Activated CD8-positive, alpha-beta T cell treated with anti-CD3 and anti-CD28 coated beads, Interleukin-2, amount 10 ng/mL, durations not matched to agents 7 days and 5 days (primary cell): ENCODE measurements at regions not wholly inside any gene's neighbourhood (a gene's known extent, or its start where the extent isn't known, plus 50 kb on each side); places are given as distances from the start of the nearest gene placed in this dataset.

Experiments used
- ATAC-seq: fragments of 150-1000 bp; cut with Tn5 transposase; one replicate; pipeline ENCODE4 v1.10.0; 2021; ENCODE audit warnings: moderate library complexity
- CTCF ChIA-PET: fragments of 350-600 bp; sonication (Branson Sonifier 250); formaldehyde crosslinking; loops from one replicate; lab custom pipeline; 2021; ENCODE audit warnings: antibody characterized with exemption; lab: Charles Lee
- POLR2A ChIA-PET: fragments of 350-600 bp; sonication (Branson Sonifier 250); formaldehyde crosslinking; loops from one replicate; lab custom pipeline; 2021; ENCODE audit warnings: antibody characterized with exemption; lab: Charles Lee
- DNase-seq: peaks from one replicate; pipeline ENCODE4 v3.0.0-alpha.2; 2020
- H3K27ac Mint-ChIP-seq: one replicate; pipeline ENCODE4 v1.8.0; 2021; ENCODE audit warnings: mild to moderate bottlenecking, mixed read lengths
- H3K27me3 Mint-ChIP-seq: one replicate; pipeline ENCODE4 v1.8.0; 2021; ENCODE audit warnings: low read depth, mixed read lengths
- H3K36me3 Mint-ChIP-seq: one replicate; pipeline ENCODE4 v1.8.0; 2021; ENCODE audit warnings: low read depth, mixed read lengths
- H3K4me1 Mint-ChIP-seq: one replicate; pipeline ENCODE4 v1.8.0; 2021; ENCODE audit warnings: low read depth, mixed read lengths
- H3K4me3 Mint-ChIP-seq: one replicate; pipeline ENCODE4 v1.8.0; 2021; ENCODE audit warnings: mild to moderate bottlenecking, mixed read lengths
- H3K9me3 Mint-ChIP-seq: one replicate; pipeline ENCODE4 v1.8.0; 2022; ENCODE audit warnings: mixed read lengths; ENCODE audit not compliant: insufficient read depth

DNA sequence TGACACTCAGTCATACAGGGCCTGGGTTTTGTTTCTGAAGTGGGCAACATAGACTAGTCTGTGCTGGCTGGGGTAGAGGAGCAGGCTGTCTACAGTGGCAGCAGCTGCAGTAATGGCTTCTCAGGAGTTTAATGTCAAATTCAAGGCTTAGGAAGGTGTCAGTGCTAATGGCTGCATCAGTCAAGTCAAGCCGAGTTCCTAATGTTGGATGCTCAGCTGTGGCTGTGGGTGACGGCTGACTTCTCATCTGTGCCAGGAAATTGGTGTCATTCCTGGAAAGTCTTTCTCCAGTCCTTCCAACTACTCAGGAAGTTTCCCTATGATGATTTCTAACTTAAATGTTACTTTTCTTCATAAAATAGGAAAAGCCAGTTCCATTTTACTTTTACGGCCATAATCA lies 468.1 kb upstream of the IGFBP3 start:
- Mint-ChIP-seq H3K27ac (no peak overlapping the region), H3K36me3 (no peaks in the 10 kb centered on the region), H3K4me1 (no peaks in the 10 kb centered on the region), H3K27me3 (no peaks in the 10 kb centered on the region), H3K4me3 (no peak overlapping the region), H3K9me3 (no peaks in the 10 kb centered on the region)
- CTCF ChIA-PET, result no interaction called here
- no peak for DNase-seq
- ATAC-seq, result no peak
- POLR2A ChIA-PET, result no interaction called here

DNA sequence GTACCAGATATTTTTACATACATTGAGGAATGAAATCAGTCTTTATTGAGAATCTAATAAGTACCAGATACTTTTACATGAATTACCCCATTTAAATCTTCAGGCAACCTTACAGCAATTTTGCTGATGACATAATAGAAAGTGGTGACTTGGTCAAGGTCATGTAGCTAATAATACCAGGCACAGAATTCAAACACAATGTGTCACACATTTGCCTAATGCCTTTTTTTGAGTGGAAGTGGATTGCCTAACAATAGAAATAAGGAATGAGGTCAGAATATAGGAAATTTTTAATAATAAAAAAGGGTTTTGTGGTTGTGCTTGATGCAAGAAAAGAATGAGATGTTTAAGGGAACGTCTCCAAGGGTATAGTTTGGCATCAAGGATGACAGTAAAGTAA lies 466.6 kb upstream of the IGFBP3 start:
- Mint-ChIP-seq H3K4me3 (no peak overlapping the region), H3K4me1 (no peaks in the 10 kb centered on the region), H3K27ac (no peak overlapping the region), H3K9me3 (no peaks in the 10 kb centered on the region), H3K27me3 (no peaks in the 10 kb centered on the region), H3K36me3 (no peaks in the 10 kb centered on the region)
- DNase-seq (no peak), ATAC-seq (no peak)
- POLR2A ChIA-PET, result no interaction called here
- CTCF ChIA-PET, result no interaction called here

DNA sequence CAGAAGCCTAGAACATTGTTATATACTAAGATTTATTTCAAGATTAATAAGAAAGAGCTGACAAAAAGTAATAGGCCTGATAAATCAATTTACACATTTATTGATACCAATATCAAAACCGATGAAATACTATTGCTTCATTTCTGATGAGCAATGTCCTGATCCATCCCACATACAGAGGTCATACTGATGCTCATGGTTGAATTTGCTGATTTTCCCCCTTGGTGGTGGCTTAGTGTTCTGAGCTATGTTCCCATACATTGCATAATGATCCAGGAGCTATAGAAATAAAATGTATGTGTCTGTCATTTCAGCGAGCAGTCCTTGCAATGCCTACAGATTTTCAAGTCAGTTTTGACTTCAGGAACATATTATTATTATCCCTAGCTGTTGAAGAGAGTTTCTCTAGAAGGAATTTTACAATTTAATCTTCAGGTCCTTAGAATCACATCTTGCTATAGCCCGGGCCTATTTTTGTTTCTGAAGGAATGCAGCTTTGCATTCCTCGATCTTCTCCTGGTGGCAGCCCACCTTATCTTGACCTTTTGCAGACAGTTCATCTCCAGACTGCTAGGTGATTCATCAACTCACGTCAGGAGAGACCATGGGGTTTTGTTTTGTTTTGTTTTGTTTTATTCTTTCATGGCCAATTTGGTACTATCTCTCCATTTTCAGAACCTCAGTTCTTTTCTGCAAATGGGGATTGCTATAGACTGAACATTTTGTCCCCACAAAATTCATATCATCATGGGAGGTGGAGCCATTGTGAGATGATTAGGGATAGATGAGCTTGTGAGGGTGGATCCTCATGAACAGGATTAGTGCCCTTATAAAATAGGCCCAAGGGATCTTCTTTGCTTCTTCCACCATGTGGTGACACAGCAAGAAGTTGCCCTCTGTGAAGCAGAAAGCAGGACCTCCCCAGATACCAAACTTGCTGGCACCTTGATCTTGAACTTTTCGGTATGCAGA lies 465.6 kb upstream of the IGFBP3 start:
- no peak for DNase-seq
- Mint-ChIP-seq H3K4me3 (no peak overlapping the region), H3K9me3 (no peaks in the 10 kb centered on the region), H3K4me1 (no peaks in the 10 kb centered on the region), H3K36me3 (no peaks in the 10 kb centered on the region), H3K27me3 (no peaks in the 10 kb centered on the region), H3K27ac (no peak overlapping the region)
- ChIA-PET POLR2A (no interaction called here), CTCF (no interaction called here)
- ATAC-seq, result no peak

DNA sequence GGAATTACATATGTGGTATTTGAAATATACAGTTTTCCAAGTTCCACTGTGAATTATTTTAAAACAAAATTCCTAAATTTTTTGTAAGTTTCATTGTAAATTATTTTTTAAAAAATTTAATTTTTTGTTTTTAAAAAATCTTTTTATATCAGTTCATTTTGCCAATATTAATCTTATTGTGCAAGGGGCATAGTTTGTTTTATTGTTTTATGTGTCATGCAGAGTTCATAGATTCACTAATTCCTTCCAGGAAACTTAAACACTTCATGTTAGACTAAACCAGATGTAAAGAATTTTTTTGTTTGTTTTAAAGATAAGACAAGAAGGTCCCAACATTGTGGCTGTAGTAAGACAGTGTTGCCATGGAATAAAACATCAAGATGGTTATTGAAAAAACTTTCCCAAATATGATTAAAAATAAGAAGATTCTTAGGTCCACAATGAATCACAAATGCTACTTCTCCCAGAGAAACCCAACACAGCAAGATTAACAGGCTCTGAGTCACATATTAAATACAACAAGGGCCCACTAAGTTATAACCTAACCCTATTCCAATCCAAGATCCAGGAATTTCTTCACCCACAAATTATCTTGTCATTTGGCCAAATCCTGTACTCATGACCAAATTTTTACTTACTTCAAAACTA lies 464.7 kb upstream of the IGFBP3 start:
- DNase-seq, result no peak
- CTCF ChIA-PET, result no interaction called here
- H3K4me1 Mint-ChIP-seq, result no peaks in the 10 kb centered on the region
- H3K36me3 Mint-ChIP-seq, result no peaks in the 10 kb centered on the region
- H3K27ac Mint-ChIP-seq, result no peak overlapping the region
- H3K9me3 Mint-ChIP-seq, result no peaks in the 10 kb centered on the region
- POLR2A ChIA-PET, result no interaction called here
- no peak for ATAC-seq
- H3K27me3 Mint-ChIP-seq, result no peaks in the 10 kb centered on the region
- H3K4me3 Mint-ChIP-seq, result no peak overlapping the region

GRCh38 chr7:46383605-46384004 lies 462.5 kb upstream of the IGFBP3 start:
- DNase-seq, result no peak

GRCh38 chr7:46369933-46370654 lies 449.0 kb upstream of the IGFBP3 start:
- Mint-ChIP-seq H3K36me3 (no peaks in the 10 kb centered on the region), H3K4me3 (no peak overlapping the region), H3K9me3 (no peaks in the 10 kb centered on the region), H3K27me3 (no peaks in the 10 kb centered on the region), H3K4me1 (no peaks in the 10 kb centered on the region), H3K27ac (no peak overlapping the region)
- no peak for DNase-seq
- ATAC-seq, result no peak
- ChIA-PET CTCF (no interaction called here), POLR2A (no interaction called here)

More at GRCh38 chr7:46383605-46384004, 462.5 kb upstream of the IGFBP3 start:
- ATAC-seq, result no peak
- no peaks in the 10 kb centered on the region for H3K4me1 Mint-ChIP-seq
- POLR2A ChIA-PET, result no interaction called here
- no peak overlapping the region for H3K27ac Mint-ChIP-seq
- H3K27me3 Mint-ChIP-seq, result no peaks in the 10 kb centered on the region
- CTCF ChIA-PET, result no interaction called here
- H3K36me3 Mint-ChIP-seq, result no peaks in the 10 kb centered on the region
- no peak overlapping the region for H3K4me3 Mint-ChIP-seq
- H3K9me3 Mint-ChIP-seq, result no peaks in the 10 kb centered on the region

DNA sequence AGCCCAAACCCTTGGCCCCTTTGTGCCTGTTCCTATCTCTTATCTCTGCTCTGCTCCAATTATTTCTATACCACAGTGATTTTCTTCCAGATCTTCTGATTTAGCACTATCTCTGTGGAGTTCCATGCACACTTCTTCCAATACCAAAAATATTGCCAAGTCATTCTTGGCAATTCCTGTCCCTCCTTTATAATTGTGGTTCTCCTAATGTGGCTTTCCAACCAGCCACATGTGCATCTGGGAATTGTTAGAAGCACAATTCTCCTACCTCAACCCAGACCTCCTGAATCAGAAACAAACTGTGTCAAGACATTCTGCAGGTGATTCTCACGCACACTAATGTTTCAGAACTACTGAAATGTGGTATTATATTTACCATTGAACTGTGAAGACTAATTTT lies 447.8 kb upstream of the IGFBP3 start:
- ATAC-seq (no peak), DNase-seq (no peak)
- Mint-ChIP-seq H3K9me3 (no peaks in the 10 kb centered on the region), H3K27me3 (no peaks in the 10 kb centered on the region), H3K4me1 (no peaks in the 10 kb centered on the region), H3K27ac (no peak overlapping the region), H3K36me3 (no peaks in the 10 kb centered on the region), H3K4me3 (no peak overlapping the region)
- CTCF ChIA-PET, result no interaction called here
- POLR2A ChIA-PET, result no interaction called here

- Mint-ChIP-seq H3K27me3 (no peaks in the 10 kb centered on the region), H3K27ac (no peak overlapping the region)
Observed at GRCh38 chr7:46366526-46366925, 445.5 kb upstream of the IGFBP3 start.

DNA sequence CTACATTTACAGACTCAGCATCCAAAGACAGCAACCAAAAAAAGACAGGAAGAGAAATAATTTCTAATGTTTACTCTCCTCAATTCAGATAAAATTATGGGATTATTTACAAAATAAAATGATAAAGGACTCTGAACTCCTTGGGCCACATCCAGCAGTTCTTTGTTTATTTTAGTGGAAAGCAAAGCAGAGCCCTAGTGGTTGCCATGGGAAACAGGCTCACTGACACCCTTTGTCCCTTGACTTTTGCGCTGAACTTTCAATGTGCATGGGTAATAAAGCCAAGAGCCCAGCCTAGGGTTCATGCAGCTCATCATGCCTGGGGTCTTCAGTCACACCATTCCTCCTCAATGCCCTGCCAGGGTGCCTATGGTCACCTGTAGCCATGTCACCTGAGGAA lies 442.6 kb upstream of the IGFBP3 start:
- H3K9me3 Mint-ChIP-seq, result no peaks in the 10 kb centered on the region
- no peak overlapping the region for H3K27ac Mint-ChIP-seq
- no peaks in the 10 kb centered on the region for H3K27me3 Mint-ChIP-seq
- no peaks in the 10 kb centered on the region for H3K36me3 Mint-ChIP-seq
- ATAC-seq, result no peak
- no peaks in the 10 kb centered on the region for H3K4me1 Mint-ChIP-seq
- H3K4me3 Mint-ChIP-seq, result no peak overlapping the region
- CTCF ChIA-PET, result no interaction called here
- POLR2A ChIA-PET, result no interaction called here
- no peak for DNase-seq

More at GRCh38 chr7:46366526-46366925, 445.5 kb upstream of the IGFBP3 start:
- CTCF ChIA-PET, result no interaction called here
- POLR2A ChIA-PET, result no interaction called here
- DNase-seq (no peak), ATAC-seq (no peak)
- Mint-ChIP-seq H3K4me3 (no peak overlapping the region), H3K9me3 (no peaks in the 10 kb centered on the region), H3K36me3 (no peaks in the 10 kb centered on the region), H3K4me1 (no peaks in the 10 kb centered on the region)

DNA sequence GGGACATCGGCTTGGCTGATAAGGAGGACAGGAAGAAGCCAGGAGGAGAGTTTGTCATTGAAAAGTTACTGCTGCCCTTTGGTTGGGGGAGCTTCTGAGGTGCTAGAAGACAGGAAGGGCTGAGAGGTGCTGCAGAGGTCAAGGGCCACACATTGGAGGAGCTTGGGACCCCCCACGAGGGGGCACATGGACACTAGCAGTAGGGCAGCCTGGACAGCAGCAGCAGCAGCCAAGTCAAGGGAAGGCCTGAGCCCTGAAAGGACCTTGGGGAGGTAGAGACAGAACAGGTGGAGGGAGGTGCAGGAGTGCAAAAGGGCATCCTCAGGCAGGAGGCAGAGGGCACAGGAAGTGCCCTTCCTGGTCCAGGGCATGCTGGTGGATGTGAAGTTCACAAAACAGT lies 439.7 kb upstream of the IGFBP3 start:
- ChIA-PET POLR2A (no interaction called here), CTCF (no interaction called here)
- H3K27me3 Mint-ChIP-seq, result no peaks in the 10 kb centered on the region
- H3K4me3 Mint-ChIP-seq, result no peak overlapping the region
- no peaks in the 10 kb centered on the region for H3K9me3 Mint-ChIP-seq
- ATAC-seq (no peak), DNase-seq (no peak)
- H3K4me1 Mint-ChIP-seq, result no peaks in the 10 kb centered on the region
- no peak overlapping the region for H3K27ac Mint-ChIP-seq
- no peaks in the 10 kb centered on the region for H3K36me3 Mint-ChIP-seq

DNA sequence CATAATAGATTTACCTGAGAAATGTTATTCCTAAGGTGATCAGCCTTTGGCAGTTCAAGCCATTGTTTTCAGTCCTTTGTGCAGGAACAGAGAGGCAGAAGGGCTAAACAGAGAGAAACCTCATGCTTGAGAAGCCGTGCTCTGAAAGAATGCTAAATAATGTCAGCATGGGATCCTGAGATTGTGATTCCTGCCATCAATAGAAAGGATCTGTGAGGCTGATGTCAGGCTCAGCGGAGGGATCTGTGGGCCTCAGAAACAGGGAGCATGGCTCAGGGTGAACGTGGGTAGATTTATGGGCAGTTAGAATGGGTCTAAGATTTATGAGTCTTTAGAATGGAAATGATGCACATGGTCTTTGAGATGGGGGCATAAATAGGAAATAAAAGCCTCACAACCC lies 439.2 kb upstream of the IGFBP3 start:
- DNase-seq, result no peak
- H3K4me3 Mint-ChIP-seq, result no peak overlapping the region
- H3K27ac Mint-ChIP-seq, result no peak overlapping the region
- H3K27me3 Mint-ChIP-seq, result no peaks in the 10 kb centered on the region
- no peaks in the 10 kb centered on the region for H3K4me1 Mint-ChIP-seq
- H3K9me3 Mint-ChIP-seq, result no peaks in the 10 kb centered on the region
- POLR2A ChIA-PET, result no interaction called here
- CTCF ChIA-PET, result no interaction called here
- ATAC-seq, result no peak
- H3K36me3 Mint-ChIP-seq, result no peaks in the 10 kb centered on the region

- ChIA-PET CTCF (no interaction called here), POLR2A (no interaction called here)
- Mint-ChIP-seq H3K36me3 (no peaks in the 10 kb centered on the region), H3K27ac (no peak overlapping the region), H3K4me1 (no peaks in the 10 kb centered on the region), H3K4me3 (no peak overlapping the region), H3K9me3 (no peaks in the 10 kb centered on the region), H3K27me3 (no peaks in the 10 kb centered on the region)
- ATAC-seq (no peak), DNase-seq (no peak)
Observed at GRCh38 chr7:46357851-46358250, 436.8 kb upstream of the IGFBP3 start.
